DND-41 (cell line): ENCODE measurements at regions not wholly inside any gene's neighbourhood (a gene's known extent, or its start where the extent isn't known, plus 50 kb on each side); places are given as distances from the start of the nearest gene placed in this dataset.

Experiments used
- EZH2 ChIP-seq: IDR thresholded peaks from 3 replicates; pipeline ENCODE4 v1.6.1; 2012; ENCODE audit warnings: borderline replicate concordance, low read depth, mild to moderate bottlenecking, moderate library complexity, low read length, inconsistent platforms; ENCODE audit not compliant: severe bottlenecking
- TF ChIP-seq, protein P1 (sequence below): IDR thresholded peaks from 2 replicates; pipeline ENCODE4 v1.5.1; 2012; ENCODE audit warnings: borderline replicate concordance, low read length, moderate library complexity, mild to moderate bottlenecking; ENCODE audit not compliant: poor library complexity, severe bottlenecking; ENCODE audit errors: extremely low read depth

GRCh38 chr2:198706476-198707082 is 751.2 kb downstream of the SATB2 start:
- TF ChIP-seq, protein P1, sequence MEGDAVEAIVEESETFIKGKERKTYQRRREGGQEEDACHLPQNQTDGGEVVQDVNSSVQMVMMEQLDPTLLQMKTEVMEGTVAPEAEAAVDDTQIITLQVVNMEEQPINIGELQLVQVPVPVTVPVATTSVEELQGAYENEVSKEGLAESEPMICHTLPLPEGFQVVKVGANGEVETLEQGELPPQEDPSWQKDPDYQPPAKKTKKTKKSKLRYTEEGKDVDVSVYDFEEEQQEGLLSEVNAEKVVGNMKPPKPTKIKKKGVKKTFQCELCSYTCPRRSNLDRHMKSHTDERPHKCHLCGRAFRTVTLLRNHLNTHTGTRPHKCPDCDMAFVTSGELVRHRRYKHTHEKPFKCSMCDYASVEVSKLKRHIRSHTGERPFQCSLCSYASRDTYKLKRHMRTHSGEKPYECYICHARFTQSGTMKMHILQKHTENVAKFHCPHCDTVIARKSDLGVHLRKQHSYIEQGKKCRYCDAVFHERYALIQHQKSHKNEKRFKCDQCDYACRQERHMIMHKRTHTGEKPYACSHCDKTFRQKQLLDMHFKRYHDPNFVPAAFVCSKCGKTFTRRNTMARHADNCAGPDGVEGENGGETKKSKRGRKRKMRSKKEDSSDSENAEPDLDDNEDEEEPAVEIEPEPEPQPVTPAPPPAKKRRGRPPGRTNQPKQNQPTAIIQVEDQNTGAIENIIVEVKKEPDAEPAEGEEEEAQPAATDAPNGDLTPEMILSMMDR = no peak
- TF ChIP-seq EZH2 = no peak
